Activated T-cell treated with anti-CD3 and anti-CD28 coated beads, Interleukin-2, amount 50 U/mL, for 72 hours (primary cell): ENCODE measurements at regions not wholly inside any gene's neighbourhood (a gene's known extent, or its start where the extent isn't known, plus 50 kb on each side); places are given as distances from the start of the nearest gene placed in this dataset.
"Not testable (repeated sequence)": the region's sequence is repeated elsewhere in the genome, so short reads cannot be mapped to it uniquely, and the experiment has no call there.

Source experiments
- ATAC-seq, 2 donors: fragments of 150-1000 bp; cut with Tn5 transposase; replicated peaks in 1 of 2; 2 replicates each; pipeline ENCODE4 v1.10.0; 2021; ENCODE audit warnings: moderate library complexity in 2 of 2, mild to moderate bottlenecking in 1 of 2
- DNase-seq, 2 donors: peaks; one replicate each; pipeline ENCODE4 v3.0.0; 2021 to 2022; ENCODE audit warnings: mixed read lengths in 1 of 2
- H3K27ac Mint-ChIP-seq: one replicate; pipeline ENCODE4 v1.8.0; 2022; ENCODE audit warnings: mild to moderate bottlenecking, moderate library complexity, mixed read lengths
- H3K27me3 Mint-ChIP-seq: one replicate; pipeline ENCODE4 v1.8.0; 2022; ENCODE audit warnings: low read depth, mixed read lengths
- H3K36me3 Mint-ChIP-seq, 2 donors: one replicate each; pipeline ENCODE4 v1.8.0; 2022; ENCODE audit warnings: mixed read lengths in 2 of 2, mild to moderate bottlenecking in 1 of 2; ENCODE audit not compliant: insufficient read depth in 2 of 2
- H3K4me1 Mint-ChIP-seq: one replicate; pipeline ENCODE4 v1.8.0; 2022; ENCODE audit warnings: low read depth, mixed read lengths
- H3K4me3 Mint-ChIP-seq, 2 donors: one replicate each; pipeline ENCODE4 v1.8.0; 2022; ENCODE audit warnings: mild to moderate bottlenecking in 2 of 2, mixed read lengths in 2 of 2, moderate library complexity in 2 of 2
- H3K9me3 Mint-ChIP-seq, 2 donors: one replicate each; pipeline ENCODE4 v1.8.0; 2022; ENCODE audit warnings: mixed read lengths in 2 of 2

GRCh38 chr20:54745780-54746179 lies 270.4 kb downstream of the DOK5 start:
- Mint-ChIP-seq H3K4me3 (no peak overlapping the region), H3K36me3 (no peaks in the 10 kb centered on the region), H3K27me3 (no peaks in the 10 kb centered on the region), H3K4me1 (no peaks in the 10 kb centered on the region), H3K27ac (no peak overlapping the region), H3K9me3 (peaks cover 2 to 3% of the 10 kb centered on the region in 2 donors)
- ATAC-seq (no peak), DNase-seq (no peak)

DNA sequence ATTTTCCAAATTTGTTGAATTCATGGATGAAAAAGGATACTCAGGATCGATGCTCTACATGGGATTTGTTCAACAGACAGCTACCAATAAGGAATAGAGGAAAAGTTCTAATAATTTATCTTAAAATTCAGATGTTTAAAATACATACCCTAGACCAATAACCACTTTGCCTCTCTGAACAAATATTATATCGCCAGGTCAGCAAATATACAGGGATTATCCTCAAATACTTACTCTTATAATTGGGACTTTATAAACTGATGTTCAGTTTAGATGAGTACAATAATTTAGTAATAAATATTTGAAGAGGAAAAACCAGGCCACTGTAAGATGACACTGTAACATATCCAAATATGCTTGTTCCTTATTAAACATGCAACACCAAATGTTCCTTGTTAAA lies 268.7 kb downstream of the DOK5 start:
- ATAC-seq (no peak), DNase-seq (no peak)
- Mint-ChIP-seq H3K27me3 (no peaks in the 10 kb centered on the region), H3K36me3 (no peaks in the 10 kb centered on the region), H3K4me1 (no peaks in the 10 kb centered on the region), H3K27ac (no peak overlapping the region), H3K9me3 (peaks cover 2 to 3% of the 10 kb centered on the region in 2 donors), H3K4me3 (no peak overlapping the region)

DNA sequence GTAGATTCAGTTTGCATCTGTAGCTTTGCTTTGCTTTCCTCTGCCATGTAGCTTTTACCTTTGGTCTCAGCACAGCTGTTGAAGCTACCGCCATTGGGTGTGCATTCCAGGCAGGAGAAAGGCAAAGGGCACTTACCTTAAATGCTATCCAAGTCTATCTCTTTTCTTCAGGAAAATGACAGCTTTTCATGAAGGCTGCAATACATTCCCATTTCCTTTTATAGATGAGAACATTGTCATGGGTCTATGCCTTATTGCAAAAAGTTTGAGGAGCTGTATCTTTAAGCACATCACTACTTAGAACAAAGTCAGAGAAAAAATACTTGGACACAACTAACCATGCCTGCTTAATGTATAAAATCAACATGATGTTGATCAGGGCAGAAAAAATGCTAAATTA lies 266.8 kb downstream of the DOK5 start:
- H3K9me3 Mint-ChIP-seq: peaks cover 0 to 2% of the 10 kb centered on the region in 2 donors
- no peaks in the 10 kb centered on the region for H3K27me3 Mint-ChIP-seq
- H3K27ac Mint-ChIP-seq: no peak overlapping the region
- no peaks in the 10 kb centered on the region for H3K36me3 Mint-ChIP-seq
- DNase-seq (no peak), ATAC-seq (no peak)
- H3K4me3 Mint-ChIP-seq: no peak overlapping the region
- no peaks in the 10 kb centered on the region for H3K4me1 Mint-ChIP-seq

DNA sequence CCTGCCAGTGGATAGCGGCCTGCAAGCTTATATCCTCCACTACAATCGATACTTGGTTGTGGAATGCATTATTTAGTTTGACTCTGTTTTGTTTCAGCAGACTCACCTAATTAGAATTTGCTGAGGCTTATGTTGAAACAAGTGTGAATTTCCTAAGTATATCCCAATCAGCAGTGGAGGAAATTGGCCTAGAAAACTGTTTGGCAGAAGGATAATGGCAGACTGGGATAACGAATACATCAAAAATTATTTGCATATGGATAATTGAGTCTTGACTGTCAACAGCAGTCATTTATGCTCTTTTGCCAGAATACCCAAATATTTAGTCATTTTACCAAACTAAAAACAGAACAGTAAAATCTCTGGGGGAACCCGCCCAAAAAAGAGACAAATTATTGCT lies 261.0 kb downstream of the DOK5 start:
- DNase-seq (no peak), ATAC-seq (no peak)
- H3K9me3 Mint-ChIP-seq: no peaks in the 10 kb centered on the region
- no peaks in the 10 kb centered on the region for H3K27me3 Mint-ChIP-seq
- no peaks in the 10 kb centered on the region for H3K36me3 Mint-ChIP-seq
- no peak overlapping the region for H3K27ac Mint-ChIP-seq
- H3K4me1 Mint-ChIP-seq: no peaks in the 10 kb centered on the region
- H3K4me3 Mint-ChIP-seq: no peak overlapping the region

DNA sequence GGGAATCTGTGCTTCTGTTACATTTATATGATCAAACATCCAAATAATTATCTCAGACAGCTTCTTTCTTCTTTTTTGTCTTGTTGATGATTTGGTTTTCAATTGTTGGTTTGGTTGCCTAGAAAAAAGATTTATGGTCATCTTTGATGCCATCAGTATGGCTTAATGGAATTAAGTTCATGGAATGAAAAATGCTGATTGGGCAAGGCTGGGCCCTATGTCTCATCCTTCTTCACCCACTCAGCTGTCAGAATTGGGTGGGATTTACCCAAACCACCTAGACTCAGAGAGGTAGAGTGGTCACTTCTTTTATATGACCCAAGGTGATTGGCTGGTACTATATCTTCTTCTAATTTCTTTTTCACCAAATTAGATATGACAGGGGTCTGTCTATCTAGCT lies 258.3 kb downstream of the DOK5 start:
- DNase-seq (no peak), ATAC-seq (no peak)
- Mint-ChIP-seq H3K27ac (no peak overlapping the region), H3K27me3 (no peaks in the 10 kb centered on the region), H3K9me3 (no peaks in the 10 kb centered on the region), H3K4me3 (no peak overlapping the region), H3K4me1 (no peaks in the 10 kb centered on the region), H3K36me3 (no peaks in the 10 kb centered on the region)

GRCh38 chr20:54727490-54727889 lies 252.1 kb downstream of the DOK5 start:
- H3K9me3 Mint-ChIP-seq: peaks cover 2% of the 10 kb centered on the region in 2 donors
- H3K27ac Mint-ChIP-seq: no peak overlapping the region
- no peaks in the 10 kb centered on the region for H3K27me3 Mint-ChIP-seq
- H3K4me3 Mint-ChIP-seq: no peak overlapping the region
- ATAC-seq (no peak), DNase-seq (no peak)
- H3K4me1 Mint-ChIP-seq: no peaks in the 10 kb centered on the region
- no peaks in the 10 kb centered on the region for H3K36me3 Mint-ChIP-seq

GRCh38 chr20:54726687-54727300 lies 251.4 kb downstream of the DOK5 start:
- Mint-ChIP-seq H3K4me3 (no peak overlapping the region), H3K27ac (no peak overlapping the region), H3K4me1 (no peaks in the 10 kb centered on the region), H3K9me3 (peaks cover 2% of the 10 kb centered on the region in 2 donors), H3K36me3 (no peaks in the 10 kb centered on the region), H3K27me3 (no peaks in the 10 kb centered on the region)
- no peak for DNase-seq
- no peak for ATAC-seq

- not testable (repeated sequence) for ATAC-seq, DNase-seq, H3K9me3 Mint-ChIP-seq, H3K4me3 Mint-ChIP-seq, H3K4me1 Mint-ChIP-seq, H3K27me3 Mint-ChIP-seq, H3K27ac Mint-ChIP-seq, H3K36me3 Mint-ChIP-seq
Measured at GRCh38 chr20:54725266-54725665, 249.9 kb downstream of the DOK5 start.

DNA sequence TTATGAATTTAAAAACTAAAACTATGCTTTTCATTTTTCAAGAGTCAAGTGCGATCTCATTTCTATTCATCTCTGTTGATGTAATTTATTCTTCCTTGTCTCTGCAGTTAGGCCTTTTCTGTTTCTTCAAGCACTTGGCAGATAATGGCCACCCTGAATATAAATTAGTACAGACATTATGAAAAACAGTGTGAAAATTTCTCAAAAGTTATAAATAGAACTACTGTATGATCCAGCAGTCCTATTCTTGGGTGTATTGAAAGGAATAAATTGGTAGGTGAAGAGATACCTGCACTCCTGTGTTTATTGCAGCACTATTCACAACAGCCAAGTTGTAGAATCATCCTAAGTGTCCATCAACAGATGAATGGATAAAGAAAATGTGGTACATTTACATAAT lies 248.3 kb downstream of the DOK5 start:
- Mint-ChIP-seq H3K27ac (no peak overlapping the region), H3K9me3 (peaks cover 2% of the 10 kb centered on the region in 2 donors), H3K4me3 (no peak overlapping the region), H3K36me3 (no peaks in the 10 kb centered on the region), H3K4me1 (no peaks in the 10 kb centered on the region), H3K27me3 (no peaks in the 10 kb centered on the region)
- DNase-seq (no peak), ATAC-seq (no peak)

GRCh38 chr20:54717983-54718382 lies 242.6 kb downstream of the DOK5 start:
- no peaks in the 10 kb centered on the region for H3K27me3 Mint-ChIP-seq
- no peak for ATAC-seq
- H3K27ac Mint-ChIP-seq: no peak overlapping the region
- no peaks in the 10 kb centered on the region for H3K9me3 Mint-ChIP-seq
- no peaks in the 10 kb centered on the region for H3K36me3 Mint-ChIP-seq
- no peak for DNase-seq
- no peaks in the 10 kb centered on the region for H3K4me1 Mint-ChIP-seq
- no peak overlapping the region for H3K4me3 Mint-ChIP-seq

DNA sequence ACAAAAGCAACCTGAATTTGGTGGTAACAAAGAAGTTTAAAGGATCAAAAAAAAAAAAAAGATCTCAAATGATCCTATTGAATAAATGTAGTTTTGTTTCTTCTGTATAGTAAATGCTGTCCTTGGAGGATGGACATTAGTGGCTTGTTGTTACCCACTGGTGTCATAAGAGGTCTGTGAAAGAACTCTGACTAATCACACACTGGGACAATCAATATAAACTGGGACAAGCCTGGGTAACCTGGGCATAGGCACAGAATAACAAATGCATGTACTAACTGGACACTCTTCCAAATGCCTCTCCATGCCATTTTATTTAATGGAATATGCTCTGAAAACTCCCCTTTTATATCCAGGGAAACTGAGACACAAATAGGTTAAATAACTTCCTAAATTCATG lies 241.4 kb downstream of the DOK5 start:
- Mint-ChIP-seq H3K4me3 (no peak overlapping the region), H3K27ac (no peak overlapping the region), H3K36me3 (no peaks in the 10 kb centered on the region), H3K4me1 (no peaks in the 10 kb centered on the region), H3K27me3 (no peaks in the 10 kb centered on the region), H3K9me3 (no peaks in the 10 kb centered on the region)
- DNase-seq: no peak
- no peak for ATAC-seq

DNA sequence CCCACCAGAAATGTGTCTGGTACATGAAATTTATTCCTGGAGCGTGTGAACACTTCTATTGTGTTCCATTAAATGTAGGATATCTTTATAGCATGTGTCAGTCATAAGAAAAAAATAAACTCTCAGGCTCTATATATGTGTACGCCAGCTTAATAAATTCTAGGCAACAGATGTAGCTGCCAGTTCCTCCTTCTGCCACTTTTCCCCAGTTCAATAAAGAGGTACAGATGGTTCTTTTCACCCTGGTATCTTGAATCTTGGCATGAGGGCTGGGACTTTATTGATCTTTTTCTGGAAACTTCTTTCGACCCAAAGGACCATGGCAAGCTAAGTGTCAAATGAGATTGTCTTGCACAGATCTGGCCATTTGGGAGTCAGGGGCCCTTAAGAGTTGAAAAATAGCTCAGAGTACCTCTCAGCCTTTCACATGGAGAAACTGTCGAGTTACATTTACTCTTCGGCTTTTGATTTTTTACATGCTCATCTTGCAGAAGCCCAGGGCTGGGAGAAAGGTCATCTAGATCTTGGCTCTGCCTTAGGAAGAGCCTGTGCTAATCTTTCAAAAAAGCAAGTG lies 240.9 kb downstream of the DOK5 start:
- Mint-ChIP-seq H3K36me3 (no peaks in the 10 kb centered on the region), H3K4me3 (no peak overlapping the region), H3K9me3 (no peaks in the 10 kb centered on the region), H3K4me1 (no peaks in the 10 kb centered on the region), H3K27me3 (no peaks in the 10 kb centered on the region), H3K27ac (no peak overlapping the region)
- no peak for ATAC-seq
- no peak for DNase-seq

GRCh38 chr20:54714817-54715216 lies 239.4 kb downstream of the DOK5 start:
- no peaks in the 10 kb centered on the region for H3K27me3 Mint-ChIP-seq
- DNase-seq (no peak), ATAC-seq (no peak)
- H3K4me3 Mint-ChIP-seq: no peak overlapping the region
- no peak overlapping the region for H3K27ac Mint-ChIP-seq
- no peaks in the 10 kb centered on the region for H3K9me3 Mint-ChIP-seq
- H3K4me1 Mint-ChIP-seq: no peaks in the 10 kb centered on the region
- H3K36me3 Mint-ChIP-seq: no peaks in the 10 kb centered on the region

- H3K36me3 Mint-ChIP-seq: no peaks in the 10 kb centered on the region
- no peak for ATAC-seq
Measured at GRCh38 chr20:54713727-54714126, 238.3 kb downstream of the DOK5 start.

More at GRCh38 chr20:54713727-54714126, 238.3 kb downstream of the DOK5 start:
- Mint-ChIP-seq H3K9me3 (no peaks in the 10 kb centered on the region), H3K4me3 (no peak overlapping the region), H3K4me1 (no peaks in the 10 kb centered on the region), H3K27ac (no peak overlapping the region), H3K27me3 (no peaks in the 10 kb centered on the region)
- no peak for DNase-seq
